GM23338 (cell line): ENCODE measurements at regions not wholly inside any gene's neighbourhood (a gene's known extent, or its start where the extent isn't known, plus 50 kb on each side); places are given as distances from the start of the nearest gene placed in this dataset.

ENCODE experiments used
- ATAC-seq: fragments of 200-7000 bp; cut with Tn5 transposase; 3 replicates; pipeline ENCODE4 v1.9.1; 2020
- DNase-seq: peaks from one replicate; pipeline ENCODE4 v3.0.0-alpha.2; 2015; ENCODE audit warnings: low spot score
- H2AFZ ChIP-seq: fragments of 200-600 bp; sonication (generic); 2 replicates; pipeline ENCODE4 v1.8.0; 2016; ENCODE audit warnings: antibody characterized with exemption, mild to moderate bottlenecking, moderate library complexity
- H3F3A ChIP-seq: fragments of 200-600 bp; sonication (generic); replicated peaks from 2 replicates; pipeline ENCODE4 v1.8.0; 2017; ENCODE audit warnings: antibody characterized with exemption, mixed run types, low read depth
- H3K27ac ChIP-seq: fragments of 200-600 bp; sonication (generic); 2 replicates; pipeline ENCODE4 v1.6.1; 2016; ENCODE audit warnings: low read depth
- H3K27me3 ChIP-seq: fragments of 200-600 bp; sonication (generic); 2 replicates; pipeline ENCODE4 v1.8.0; 2016; ENCODE audit warnings: mild to moderate bottlenecking, mixed run types, moderate library complexity; ENCODE audit not compliant: insufficient read depth
- H3K36me3 ChIP-seq: fragments of 200-600 bp; sonication (generic); 2 replicates; pipeline ENCODE4 v1.8.0; 2016; ENCODE audit warnings: mild to moderate bottlenecking; ENCODE audit not compliant: insufficient read depth
- H3K4me1 ChIP-seq: fragments of 200-600 bp; sonication (generic); 2 replicates; pipeline ENCODE4 v1.8.0; 2016; ENCODE audit warnings: mild to moderate bottlenecking, moderate library complexity; ENCODE audit not compliant: insufficient read depth
- H3K4me2 ChIP-seq: fragments of 200-600 bp; sonication (generic); 2 replicates; pipeline ENCODE4 v1.7.1; 2017; ENCODE audit warnings: mixed run types
- H3K4me3 ChIP-seq: fragments of 200-600 bp; sonication (generic); 2 replicates; pipeline ENCODE4 v1.6.1; 2016; ENCODE audit warnings: mixed run types
- H3K79me2 ChIP-seq: fragments of 200-600 bp; sonication (generic); replicated peaks from 2 replicates; pipeline ENCODE4 v1.8.0; 2017; ENCODE audit warnings: mild to moderate bottlenecking; ENCODE audit not compliant: insufficient read depth
- H3K9me2 ChIP-seq: fragments of 200-600 bp; sonication (generic); 2 replicates; pipeline ENCODE4 v1.8.0; 2017; ENCODE audit not compliant: insufficient read depth
- H4K20me1 ChIP-seq: fragments of 200-600 bp; sonication (generic); replicated peaks from 2 replicates; pipeline ENCODE4 v1.8.0; 2017; ENCODE audit warnings: mild to moderate bottlenecking; ENCODE audit not compliant: insufficient read depth
- H3K27ac Mint-ChIP-seq: 2 replicates; pipeline ENCODE4 v1.8.0; 2020; ENCODE audit warnings: inconsistent platforms, mild to moderate bottlenecking, moderate library complexity, mixed read lengths
- H3K27me3 Mint-ChIP-seq: 3 replicates; pipeline ENCODE4 v1.8.0; 2022; ENCODE audit warnings: low read depth, mild to moderate bottlenecking, moderate library complexity, mixed read lengths, inconsistent platforms; ENCODE audit not compliant: insufficient read depth, poor library complexity
- H3K36me3 Mint-ChIP-seq: 3 replicates; pipeline ENCODE4 v1.8.0; 2021; ENCODE audit warnings: low read depth, mild to moderate bottlenecking, inconsistent platforms, moderate library complexity, mixed read lengths
- H3K4me1 Mint-ChIP-seq: 3 replicates; pipeline ENCODE4 v1.8.0; 2020; ENCODE audit warnings: mild to moderate bottlenecking, inconsistent platforms, mixed read lengths
- H3K4me3 Mint-ChIP-seq: 3 replicates; pipeline ENCODE4 v1.8.0; 2021; ENCODE audit warnings: moderate library complexity, mild to moderate bottlenecking, inconsistent platforms, mixed read lengths
- H3K9me3 Mint-ChIP-seq: 3 replicates; pipeline ENCODE4 v1.8.0; 2020; ENCODE audit warnings: moderate library complexity, mild to moderate bottlenecking, inconsistent platforms, mixed read lengths
- CREB1 ChIP-seq: fragments of 250-450 bp; sonication (Bioruptor Pico); IDR thresholded peaks from 2 replicates; pipeline ENCODE4 v1.5.0; 2020; ENCODE audit warnings: low read depth, mild to moderate bottlenecking, moderate library complexity
- EZH2 ChIP-seq: fragments of 200-600 bp; sonication (generic); IDR thresholded peaks from one replicate; pipeline ENCODE4 v1.8.0; 2017; ENCODE audit warnings: antibody characterized with exemption, mild to moderate bottlenecking, low read depth; ENCODE audit not compliant: unreplicated experiment
- EZH2phosphoT487 ChIP-seq: fragments of 200-600 bp; sonication (generic); IDR thresholded peaks from one replicate; pipeline ENCODE4 v1.8.1; 2018; ENCODE audit warnings: antibody characterized with exemption; ENCODE audit not compliant: unreplicated experiment
- JUNB ChIP-seq: IDR thresholded peaks from one replicate; pipeline ENCODE4 v1.6.1; 2016; ENCODE audit warnings: antibody characterized with exemption; ENCODE audit not compliant: unreplicated experiment
- NANOG ChIP-seq: IDR thresholded peaks from 2 replicates; pipeline ENCODE4 v1.6.1; 2016; ENCODE audit warnings: antibody characterized with exemption, borderline replicate concordance
- POLR2AphosphoS5 ChIP-seq: IDR thresholded peaks from 2 replicates; pipeline ENCODE4 v1.6.1; 2016; ENCODE audit warnings: antibody characterized with exemption, low read depth
- STAT1 ChIP-seq: IDR thresholded peaks from one replicate; pipeline ENCODE4 v1.6.1; 2016; ENCODE audit warnings: antibody characterized with exemption; ENCODE audit not compliant: unreplicated experiment
- ZNF114 ChIP-seq: fragments of 250-450 bp; sonication (Bioruptor Pico); IDR thresholded peaks from 2 replicates; pipeline ENCODE4 v1.5.0; 2020; ENCODE audit warnings: mild to moderate bottlenecking, moderate library complexity
- ZNF331 ChIP-seq: fragments of 250-450 bp; sonication (Bioruptor Pico); IDR thresholded peaks from 2 replicates; pipeline ENCODE4 v1.5.0; 2020; ENCODE audit warnings: low read depth, mild to moderate bottlenecking, moderate library complexity
- TF ChIP-seq, protein P1 (sequence below): fragments of 250-450 bp; sonication (Bioruptor Pico); IDR thresholded peaks from 2 replicates; pipeline ENCODE4 v1.5.0; 2020; ENCODE audit warnings: mild to moderate bottlenecking, moderate library complexity
- TF ChIP-seq, protein P2 (sequence below), 2 experiments: fragments of 200-600 bp in 1 of 2; sonication (generic) in 1 of 2; conservative IDR thresholded peaks; 2 replicates each; pipeline versions ENCODE4 v1.5.1 to v1.6.1; 2016 to 2017; ENCODE audit warnings: antibody characterized with exemption in 2 of 2, low read depth in 2 of 2, mild to moderate bottlenecking in 2 of 2, moderate library complexity in 1 of 2
- TF ChIP-seq, protein P3 (sequence below): IDR thresholded peaks from 2 replicates; pipeline ENCODE4 v1.6.1; 2016; ENCODE audit warnings: antibody characterized with exemption
- TF ChIP-seq, protein P4 (sequence below): IDR thresholded peaks from one replicate; pipeline ENCODE4 v1.6.1; 2018; ENCODE audit warnings: antibody characterized with exemption; ENCODE audit not compliant: unreplicated experiment

DNA sequence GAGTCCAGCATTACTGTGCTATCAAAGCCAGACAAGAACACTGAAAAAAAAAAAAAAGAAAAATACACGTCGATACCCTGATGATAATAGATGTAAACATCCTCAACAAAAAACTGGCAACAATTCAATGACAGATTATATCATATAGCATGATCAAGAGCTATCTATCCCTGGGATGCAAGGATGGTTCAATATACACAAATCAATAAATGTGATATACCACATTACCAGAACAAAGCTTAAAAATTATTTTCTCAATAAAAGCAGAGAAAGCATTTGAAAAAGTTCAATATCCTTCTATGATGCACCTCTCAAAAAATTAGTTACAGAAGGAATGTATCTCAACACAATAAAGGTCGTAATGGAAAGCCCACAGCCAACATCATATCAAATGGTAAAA, 332.8 kb upstream of the MMADHC start:
- TF ChIP-seq, protein P1, sequence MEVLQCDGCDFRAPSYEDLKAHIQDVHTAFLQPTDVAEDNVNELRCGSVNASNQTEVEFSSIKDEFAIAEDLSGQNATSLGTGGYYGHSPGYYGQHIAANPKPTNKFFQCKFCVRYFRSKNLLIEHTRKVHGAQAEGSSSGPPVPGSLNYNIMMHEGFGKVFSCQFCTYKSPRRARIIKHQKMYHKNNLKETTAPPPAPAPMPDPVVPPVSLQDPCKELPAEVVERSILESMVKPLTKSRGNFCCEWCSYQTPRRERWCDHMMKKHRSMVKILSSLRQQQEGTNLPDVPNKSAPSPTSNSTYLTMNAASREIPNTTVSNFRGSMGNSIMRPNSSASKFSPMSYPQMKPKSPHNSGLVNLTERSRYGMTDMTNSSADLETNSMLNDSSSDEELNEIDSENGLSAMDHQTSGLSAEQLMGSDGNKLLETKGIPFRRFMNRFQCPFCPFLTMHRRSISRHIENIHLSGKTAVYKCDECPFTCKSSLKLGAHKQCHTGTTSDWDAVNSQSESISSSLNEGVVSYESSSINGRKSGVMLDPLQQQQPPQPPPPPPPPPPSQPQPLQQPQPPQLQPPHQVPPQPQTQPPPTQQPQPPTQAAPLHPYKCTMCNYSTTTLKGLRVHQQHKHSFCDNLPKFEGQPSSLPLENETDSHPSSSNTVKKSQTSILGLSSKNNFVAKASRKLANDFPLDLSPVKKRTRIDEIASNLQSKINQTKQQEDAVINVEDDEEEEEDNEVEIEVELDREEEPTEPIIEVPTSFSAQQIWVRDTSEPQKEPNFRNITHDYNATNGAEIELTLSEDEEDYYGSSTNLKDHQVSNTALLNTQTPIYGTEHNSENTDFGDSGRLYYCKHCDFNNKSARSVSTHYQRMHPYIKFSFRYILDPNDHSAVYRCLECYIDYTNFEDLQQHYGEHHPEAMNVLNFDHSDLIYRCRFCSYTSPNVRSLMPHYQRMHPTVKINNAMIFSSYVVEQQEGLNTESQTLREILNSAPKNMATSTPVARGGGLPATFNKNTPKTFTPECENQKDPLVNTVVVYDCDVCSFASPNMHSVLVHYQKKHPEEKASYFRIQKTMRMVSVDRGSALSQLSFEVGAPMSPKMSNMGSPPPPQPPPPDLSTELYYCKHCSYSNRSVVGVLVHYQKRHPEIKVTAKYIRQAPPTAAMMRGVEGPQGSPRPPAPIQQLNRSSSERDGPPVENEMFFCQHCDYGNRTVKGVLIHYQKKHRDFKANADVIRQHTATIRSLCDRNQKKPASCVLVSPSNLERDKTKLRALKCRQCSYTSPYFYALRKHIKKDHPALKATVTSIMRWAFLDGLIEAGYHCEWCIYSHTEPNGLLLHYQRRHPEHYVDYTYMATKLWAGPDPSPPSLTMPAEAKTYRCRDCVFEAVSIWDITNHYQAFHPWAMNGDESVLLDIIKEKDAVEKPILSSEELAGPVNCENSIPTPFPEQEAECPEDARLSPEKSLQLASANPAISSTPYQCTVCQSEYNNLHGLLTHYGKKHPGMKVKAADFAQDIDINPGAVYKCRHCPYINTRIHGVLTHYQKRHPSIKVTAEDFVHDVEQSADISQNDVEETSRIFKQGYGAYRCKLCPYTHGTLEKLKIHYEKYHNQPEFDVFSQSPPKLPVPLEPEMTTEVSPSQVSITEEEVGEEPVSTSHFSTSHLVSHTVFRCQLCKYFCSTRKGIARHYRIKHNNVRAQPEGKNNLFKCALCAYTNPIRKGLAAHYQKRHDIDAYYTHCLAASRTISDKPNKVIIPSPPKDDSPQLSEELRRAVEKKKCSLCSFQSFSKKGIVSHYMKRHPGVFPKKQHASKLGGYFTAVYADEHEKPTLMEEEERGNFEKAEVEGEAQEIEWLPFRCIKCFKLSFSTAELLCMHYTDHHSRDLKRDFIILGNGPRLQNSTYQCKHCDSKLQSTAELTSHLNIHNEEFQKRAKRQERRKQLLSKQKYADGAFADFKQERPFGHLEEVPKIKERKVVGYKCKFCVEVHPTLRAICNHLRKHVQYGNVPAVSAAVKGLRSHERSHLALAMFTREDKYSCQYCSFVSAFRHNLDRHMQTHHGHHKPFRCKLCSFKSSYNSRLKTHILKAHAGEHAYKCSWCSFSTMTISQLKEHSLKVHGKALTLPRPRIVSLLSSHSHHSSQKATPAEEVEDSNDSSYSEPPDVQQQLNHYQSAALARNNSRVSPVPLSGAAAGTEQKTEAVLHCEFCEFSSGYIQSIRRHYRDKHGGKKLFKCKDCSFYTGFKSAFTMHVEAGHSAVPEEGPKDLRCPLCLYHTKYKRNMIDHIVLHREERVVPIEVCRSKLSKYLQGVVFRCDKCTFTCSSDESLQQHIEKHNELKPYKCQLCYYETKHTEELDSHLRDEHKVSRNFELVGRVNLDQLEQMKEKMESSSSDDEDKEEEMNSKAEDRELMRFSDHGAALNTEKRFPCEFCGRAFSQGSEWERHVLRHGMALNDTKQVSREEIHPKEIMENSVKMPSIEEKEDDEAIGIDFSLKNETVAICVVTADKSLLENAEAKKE (CRISPR knock-in tag): no peak
- TF ChIP-seq STAT1 (no peak), JUNB (no peak), NANOG (no peak), ZNF331 (CRISPR knock-in tag) (no peak), ZNF114 (no peak), EZH2phosphoT487 (no peak), CREB1 (no peak), POLR2AphosphoS5 (no peak), EZH2 (no peak)
- TF ChIP-seq, protein P2, sequence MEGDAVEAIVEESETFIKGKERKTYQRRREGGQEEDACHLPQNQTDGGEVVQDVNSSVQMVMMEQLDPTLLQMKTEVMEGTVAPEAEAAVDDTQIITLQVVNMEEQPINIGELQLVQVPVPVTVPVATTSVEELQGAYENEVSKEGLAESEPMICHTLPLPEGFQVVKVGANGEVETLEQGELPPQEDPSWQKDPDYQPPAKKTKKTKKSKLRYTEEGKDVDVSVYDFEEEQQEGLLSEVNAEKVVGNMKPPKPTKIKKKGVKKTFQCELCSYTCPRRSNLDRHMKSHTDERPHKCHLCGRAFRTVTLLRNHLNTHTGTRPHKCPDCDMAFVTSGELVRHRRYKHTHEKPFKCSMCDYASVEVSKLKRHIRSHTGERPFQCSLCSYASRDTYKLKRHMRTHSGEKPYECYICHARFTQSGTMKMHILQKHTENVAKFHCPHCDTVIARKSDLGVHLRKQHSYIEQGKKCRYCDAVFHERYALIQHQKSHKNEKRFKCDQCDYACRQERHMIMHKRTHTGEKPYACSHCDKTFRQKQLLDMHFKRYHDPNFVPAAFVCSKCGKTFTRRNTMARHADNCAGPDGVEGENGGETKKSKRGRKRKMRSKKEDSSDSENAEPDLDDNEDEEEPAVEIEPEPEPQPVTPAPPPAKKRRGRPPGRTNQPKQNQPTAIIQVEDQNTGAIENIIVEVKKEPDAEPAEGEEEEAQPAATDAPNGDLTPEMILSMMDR (conservative IDR thresholded peaks at IDR 0.05; ENCODE audit: low read depth in 2 of 2): no peak
- TF ChIP-seq, protein P3, sequence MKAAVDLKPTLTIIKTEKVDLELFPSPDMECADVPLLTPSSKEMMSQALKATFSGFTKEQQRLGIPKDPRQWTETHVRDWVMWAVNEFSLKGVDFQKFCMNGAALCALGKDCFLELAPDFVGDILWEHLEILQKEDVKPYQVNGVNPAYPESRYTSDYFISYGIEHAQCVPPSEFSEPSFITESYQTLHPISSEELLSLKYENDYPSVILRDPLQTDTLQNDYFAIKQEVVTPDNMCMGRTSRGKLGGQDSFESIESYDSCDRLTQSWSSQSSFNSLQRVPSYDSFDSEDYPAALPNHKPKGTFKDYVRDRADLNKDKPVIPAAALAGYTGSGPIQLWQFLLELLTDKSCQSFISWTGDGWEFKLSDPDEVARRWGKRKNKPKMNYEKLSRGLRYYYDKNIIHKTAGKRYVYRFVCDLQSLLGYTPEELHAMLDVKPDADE: no peak
- TF ChIP-seq, protein P4, sequence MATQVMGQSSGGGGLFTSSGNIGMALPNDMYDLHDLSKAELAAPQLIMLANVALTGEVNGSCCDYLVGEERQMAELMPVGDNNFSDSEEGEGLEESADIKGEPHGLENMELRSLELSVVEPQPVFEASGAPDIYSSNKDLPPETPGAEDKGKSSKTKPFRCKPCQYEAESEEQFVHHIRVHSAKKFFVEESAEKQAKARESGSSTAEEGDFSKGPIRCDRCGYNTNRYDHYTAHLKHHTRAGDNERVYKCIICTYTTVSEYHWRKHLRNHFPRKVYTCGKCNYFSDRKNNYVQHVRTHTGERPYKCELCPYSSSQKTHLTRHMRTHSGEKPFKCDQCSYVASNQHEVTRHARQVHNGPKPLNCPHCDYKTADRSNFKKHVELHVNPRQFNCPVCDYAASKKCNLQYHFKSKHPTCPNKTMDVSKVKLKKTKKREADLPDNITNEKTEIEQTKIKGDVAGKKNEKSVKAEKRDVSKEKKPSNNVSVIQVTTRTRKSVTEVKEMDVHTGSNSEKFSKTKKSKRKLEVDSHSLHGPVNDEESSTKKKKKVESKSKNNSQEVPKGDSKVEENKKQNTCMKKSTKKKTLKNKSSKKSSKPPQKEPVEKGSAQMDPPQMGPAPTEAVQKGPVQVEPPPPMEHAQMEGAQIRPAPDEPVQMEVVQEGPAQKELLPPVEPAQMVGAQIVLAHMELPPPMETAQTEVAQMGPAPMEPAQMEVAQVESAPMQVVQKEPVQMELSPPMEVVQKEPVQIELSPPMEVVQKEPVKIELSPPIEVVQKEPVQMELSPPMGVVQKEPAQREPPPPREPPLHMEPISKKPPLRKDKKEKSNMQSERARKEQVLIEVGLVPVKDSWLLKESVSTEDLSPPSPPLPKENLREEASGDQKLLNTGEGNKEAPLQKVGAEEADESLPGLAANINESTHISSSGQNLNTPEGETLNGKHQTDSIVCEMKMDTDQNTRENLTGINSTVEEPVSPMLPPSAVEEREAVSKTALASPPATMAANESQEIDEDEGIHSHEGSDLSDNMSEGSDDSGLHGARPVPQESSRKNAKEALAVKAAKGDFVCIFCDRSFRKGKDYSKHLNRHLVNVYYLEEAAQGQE: no peak
- Mint-ChIP-seq H3K27me3 (peaks cover 2% of the 10 kb centered on the region), H3K4me1 (peaks cover 8% of the 10 kb centered on the region; the same call in 2 of the 3 replicates), H3K9me3 (peaks cover 6% of the 10 kb centered on the region; the same call in 2 of the 3 replicates), H3K36me3 (peaks cover 4% of the 10 kb centered on the region; the same call in 2 of the 3 replicates), H3K4me3 (no peak overlapping the region), H3K27ac (no peak overlapping the region)
- no peak for DNase-seq
- H3K79me2 ChIP-seq: no peaks in the 10 kb centered on the region
- H3K27me3 ChIP-seq: no peaks in the 10 kb centered on the region
- H3F3A ChIP-seq: no peaks in the 10 kb centered on the region
- peaks cover 7% of the 10 kb centered on the region for H3K4me1 ChIP-seq
- no peak overlapping the region for H3K4me3 ChIP-seq
- H2AFZ ChIP-seq: no peak overlapping the region
- ATAC-seq: no peak
- H3K4me2 ChIP-seq: no peak overlapping the region
- H4K20me1 ChIP-seq: no peaks in the 10 kb centered on the region
- no peak overlapping the region for H3K27ac ChIP-seq
- no peaks in the 10 kb centered on the region; the same call in 1 of the 2 replicates for H3K36me3 ChIP-seq
- H3K9me2 ChIP-seq: no peaks in the 10 kb centered on the region
